ENCODE measurements at regions not wholly inside any gene's neighbourhood (a gene's known extent, or its start where the extent isn't known, plus 50 kb on each side); places are given as distances from the start of the nearest gene placed in this dataset.

DNA sequence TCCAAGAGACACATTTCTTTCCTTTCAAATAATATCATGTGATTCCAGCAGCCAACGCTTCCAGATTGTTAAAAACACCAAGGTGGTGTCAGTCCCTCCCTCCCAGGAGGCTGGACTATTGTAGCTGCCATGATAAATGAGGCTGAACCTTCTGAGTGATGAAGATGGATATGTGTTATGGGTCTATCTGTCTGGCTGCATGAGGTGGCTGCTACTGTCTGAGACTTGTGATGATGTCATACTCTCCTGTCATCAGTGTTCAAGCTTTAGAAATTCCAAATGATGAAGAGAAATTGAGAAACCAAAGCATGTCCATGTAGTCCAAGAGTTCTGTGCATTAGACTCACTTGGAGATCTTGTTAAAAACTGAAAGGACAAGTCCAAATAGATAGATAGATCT, 683.0 kb downstream of the NTRK3 start:
- TF ChIP-seq POLR2AphosphoS5 (IDR thresholded peaks at IDR 0.05; ENCODE audit: borderline replicate concordance, low read depth, low read length), result no peak
- no peak for TF ChIP-seq EZH2 (IDR thresholded peaks at IDR 0.05)
- no peak for TF ChIP-seq FOXP2 (optimal IDR thresholded peaks at IDR 0.05; ENCODE audit: control extremely low read depth, extremely low read length, insufficient read depth)
